OCI-LY1 (cell line): ENCODE measurements at regions not wholly inside any gene's neighbourhood (a gene's known extent, or its start where the extent isn't known, plus 50 kb on each side); places are given as distances from the start of the nearest gene placed in this dataset.

Source experiments
- CTCF ChIP-seq: fragments of 200-600 bp; sonication (generic), shearing (Covaris generic); IDR thresholded peaks from 2 replicates; pipeline ENCODE4 v1.5.1; 2017; ENCODE audit warnings: mild to moderate bottlenecking, antibody characterized with exemption, low read length, moderate library complexity, mixed read lengths
- EZH2 ChIP-seq: fragments of 200-600 bp; sonication (generic), shearing (Covaris generic); IDR thresholded peaks from 2 replicates; pipeline ENCODE4 v1.8.0; 2017; ENCODE audit warnings: borderline replicate concordance, mixed run types, mild to moderate bottlenecking, antibody characterized with exemption, low read length, moderate library complexity, mixed read lengths

- TF ChIP-seq EZH2 (no peak), CTCF (no peak)
These were observed 542.0 kb downstream of the EPHA3 start for GRCh38 chr3:89649431-89649830.
